Neural cell (in vitro differentiated cells): ENCODE measurements at regions not wholly inside any gene's neighbourhood (a gene's known extent, or its start where the extent isn't known, plus 50 kb on each side); places are given as distances from the start of the nearest gene placed in this dataset.
A peak's percentile ranks its signal among the peaks of the same experiment; 100 is the strongest.

Experiments used
- H2AFZ ChIP-seq: fragments of 200-600, 300-800 bp; sonication (generic), shearing (Covaris generic); 2 replicates; pipeline ENCODE4 v1.6.0; 2014; ENCODE audit warnings: low read depth, mild to moderate bottlenecking, antibody characterized with exemption, low read length, moderate library complexity
- H3F3A ChIP-seq: fragments of 200-600 bp; shearing (Covaris generic); 2 replicates; pipeline ENCODE4 v1.6.1; 2016; ENCODE audit warnings: mild to moderate bottlenecking, moderate library complexity, mixed read lengths, antibody characterized with exemption, low read length; ENCODE audit not compliant: insufficient read depth, poor library complexity, severe bottlenecking
- H3K27ac ChIP-seq: fragments of 200-600, 300-800 bp; sonication (generic), shearing (Covaris generic); 2 replicates; pipeline ENCODE4 v1.5.1; 2014; ENCODE audit warnings: mild to moderate bottlenecking, low read length, moderate library complexity
- H3K27me3 ChIP-seq: fragments of 300-800, 200-600 bp; sonication (generic), shearing (Covaris generic); 2 replicates; pipeline ENCODE4 v1.6.0; 2014; ENCODE audit warnings: mild to moderate bottlenecking, low read depth, low read length, moderate library complexity; ENCODE audit not compliant: insufficient read depth
- H3K36me3 ChIP-seq: fragments of 300-800, 200-600 bp; sonication (generic), shearing (Covaris generic); 2 replicates; pipeline ENCODE4 v1.5.1; 2014; ENCODE audit warnings: mild to moderate bottlenecking, antibody characterized with exemption, low read length, moderate library complexity; ENCODE audit not compliant: insufficient read depth
- H3K4me2 ChIP-seq: fragments of 300-800, 200-600 bp; sonication (generic), shearing (Covaris generic); 2 replicates; pipeline ENCODE4 v1.6.0; 2014; ENCODE audit warnings: mild to moderate bottlenecking, low read length
- H3K4me3 ChIP-seq: fragments of 300-800, 200-600 bp; sonication (generic), shearing (Covaris generic); 2 replicates; pipeline ENCODE4 v1.5.1; 2014; ENCODE audit warnings: mild to moderate bottlenecking, low read length, moderate library complexity
- H3K79me2 ChIP-seq: fragments of 200-600 bp; shearing (Covaris generic); replicated peaks from 2 replicates; pipeline ENCODE4 v1.6.0; 2014; ENCODE audit warnings: mild to moderate bottlenecking, low read length, moderate library complexity; ENCODE audit not compliant: insufficient read depth
- H3K9ac ChIP-seq: fragments of 300-800, 200-600 bp; sonication (generic), shearing (Covaris generic); 2 replicates; pipeline ENCODE4 v1.6.1; 2016; ENCODE audit warnings: mild to moderate bottlenecking, low read length, mixed read lengths
- H3K9me2 ChIP-seq: fragments of 200-600 bp; shearing (Covaris generic); 2 replicates; pipeline ENCODE4 v1.6.1; 2016; ENCODE audit warnings: mild to moderate bottlenecking, low read length, mixed read lengths; ENCODE audit not compliant: insufficient read depth
- H3K9me3 ChIP-seq: fragments of 200-600, 300-800 bp; sonication (generic), shearing (Covaris generic); 2 replicates; pipeline ENCODE4 v1.6.1; 2016; ENCODE audit warnings: mild to moderate bottlenecking, mixed run types, low read length, moderate library complexity, mixed read lengths
- H4K20me1 ChIP-seq: fragments of 200-600 bp; shearing (Covaris generic); 2 replicates; pipeline ENCODE4 v1.6.1; 2016; ENCODE audit warnings: mild to moderate bottlenecking, mixed run types; ENCODE audit not compliant: insufficient read depth
- EP300 ChIP-seq: fragments of 450-650 bp; conservative IDR thresholded peaks from 2 replicates; pipeline ENCODE4 v1.6.1; 2014; ENCODE audit warnings: antibody characterized with exemption, mild to moderate bottlenecking, moderate library complexity; ENCODE audit not compliant: poor library complexity, severe bottlenecking
- EZH2 ChIP-seq: fragments of 200-600, 300-800 bp; shearing (Covaris generic), sonication (generic); IDR thresholded peaks from 2 replicates; pipeline ENCODE4 v1.6.1; 2014; ENCODE audit warnings: antibody characterized with exemption, low read length, borderline replicate concordance, mild to moderate bottlenecking; ENCODE audit not compliant: insufficient read depth, poor library complexity, severe bottlenecking
- MXI1 ChIP-seq: fragments of 450-650 bp; conservative IDR thresholded peaks from 2 replicates; pipeline ENCODE4 v1.6.1; 2014; ENCODE audit warnings: antibody characterized with exemption, mild to moderate bottlenecking; ENCODE audit not compliant: poor library complexity, severe bottlenecking
- POLR2AphosphoS5 ChIP-seq: IDR thresholded peaks from 2 replicates; pipeline ENCODE4 v1.6.1; 2012
- RAD21 ChIP-seq: fragments of 450-650 bp; conservative IDR thresholded peaks from 2 replicates; pipeline ENCODE4 v1.6.1; 2014; ENCODE audit warnings: antibody characterized with exemption, mild to moderate bottlenecking, moderate library complexity
- SMC3 ChIP-seq: fragments of 450-650 bp; conservative IDR thresholded peaks from 2 replicates; pipeline ENCODE4 v1.6.1; 2014; ENCODE audit warnings: antibody characterized with exemption, mild to moderate bottlenecking, moderate library complexity; ENCODE audit not compliant: poor library complexity
- TAF1 ChIP-seq: IDR thresholded peaks from 2 replicates; pipeline ENCODE4 v1.6.1; 2012; ENCODE audit warnings: low read depth
- TF ChIP-seq, protein P1 (sequence below): IDR thresholded peaks from 2 replicates; pipeline ENCODE4 v1.6.1; 2012; ENCODE audit warnings: borderline replicate concordance

- Histone ChIP-seq H3K27ac (peak overlapping the region; percentile 76), H4K20me1 (no peaks in the 10 kb centered on the region), H3K27me3 (no peaks in the 10 kb centered on the region), H2AFZ (peak overlapping the region; percentile 35), H3F3A (no peaks in the 10 kb centered on the region), H3K9me2 (no peaks in the 10 kb centered on the region), H3K79me2 (no peaks in the 10 kb centered on the region), H3K9me3 (no peaks in the 10 kb centered on the region), H3K9ac (peak overlapping the region; percentile 16), H3K4me2 (no peak overlapping the region), H3K36me3 (no peaks in the 10 kb centered on the region), H3K4me3 (no peak overlapping the region)
- no peak for TF ChIP-seq TAF1
- TF ChIP-seq EZH2: no peak
- TF ChIP-seq SMC3: no peak
Measured at GRCh38 chr14:48936362-48936761, 649.8 kb downstream of the RPS29 start.

DNA sequence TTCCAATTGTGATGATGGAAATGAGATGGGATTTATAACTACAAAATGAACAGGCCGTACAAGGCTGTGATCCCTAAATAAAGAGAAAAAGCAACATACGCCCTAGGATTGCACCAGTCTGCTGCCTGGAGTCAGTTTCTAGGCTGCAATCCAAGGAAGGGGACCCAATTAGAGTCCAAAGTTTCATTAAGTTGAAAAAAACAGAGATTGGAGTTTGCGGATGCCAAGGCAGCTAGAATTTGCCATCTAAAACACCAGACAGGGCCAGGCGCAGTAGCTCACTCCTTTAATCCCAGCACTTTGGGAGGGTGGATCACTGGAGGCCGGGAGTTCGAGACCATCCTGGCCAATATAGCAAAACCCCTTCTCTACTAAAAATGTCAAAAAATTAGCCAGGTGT is 661.0 kb downstream of the RPS29 start:
- H3F3A ChIP-seq: no peaks in the 10 kb centered on the region
- no peak overlapping the region for H3K4me3 ChIP-seq
- H3K9me3 ChIP-seq: no peaks in the 10 kb centered on the region
- no peaks in the 10 kb centered on the region for H4K20me1 ChIP-seq
- H2AFZ ChIP-seq: no peak overlapping the region
- no peak overlapping the region for H3K27ac ChIP-seq
- H3K79me2 ChIP-seq: no peaks in the 10 kb centered on the region
- H3K27me3 ChIP-seq: no peaks in the 10 kb centered on the region
- H3K9me2 ChIP-seq: no peaks in the 10 kb centered on the region
- TF ChIP-seq, protein P1, sequence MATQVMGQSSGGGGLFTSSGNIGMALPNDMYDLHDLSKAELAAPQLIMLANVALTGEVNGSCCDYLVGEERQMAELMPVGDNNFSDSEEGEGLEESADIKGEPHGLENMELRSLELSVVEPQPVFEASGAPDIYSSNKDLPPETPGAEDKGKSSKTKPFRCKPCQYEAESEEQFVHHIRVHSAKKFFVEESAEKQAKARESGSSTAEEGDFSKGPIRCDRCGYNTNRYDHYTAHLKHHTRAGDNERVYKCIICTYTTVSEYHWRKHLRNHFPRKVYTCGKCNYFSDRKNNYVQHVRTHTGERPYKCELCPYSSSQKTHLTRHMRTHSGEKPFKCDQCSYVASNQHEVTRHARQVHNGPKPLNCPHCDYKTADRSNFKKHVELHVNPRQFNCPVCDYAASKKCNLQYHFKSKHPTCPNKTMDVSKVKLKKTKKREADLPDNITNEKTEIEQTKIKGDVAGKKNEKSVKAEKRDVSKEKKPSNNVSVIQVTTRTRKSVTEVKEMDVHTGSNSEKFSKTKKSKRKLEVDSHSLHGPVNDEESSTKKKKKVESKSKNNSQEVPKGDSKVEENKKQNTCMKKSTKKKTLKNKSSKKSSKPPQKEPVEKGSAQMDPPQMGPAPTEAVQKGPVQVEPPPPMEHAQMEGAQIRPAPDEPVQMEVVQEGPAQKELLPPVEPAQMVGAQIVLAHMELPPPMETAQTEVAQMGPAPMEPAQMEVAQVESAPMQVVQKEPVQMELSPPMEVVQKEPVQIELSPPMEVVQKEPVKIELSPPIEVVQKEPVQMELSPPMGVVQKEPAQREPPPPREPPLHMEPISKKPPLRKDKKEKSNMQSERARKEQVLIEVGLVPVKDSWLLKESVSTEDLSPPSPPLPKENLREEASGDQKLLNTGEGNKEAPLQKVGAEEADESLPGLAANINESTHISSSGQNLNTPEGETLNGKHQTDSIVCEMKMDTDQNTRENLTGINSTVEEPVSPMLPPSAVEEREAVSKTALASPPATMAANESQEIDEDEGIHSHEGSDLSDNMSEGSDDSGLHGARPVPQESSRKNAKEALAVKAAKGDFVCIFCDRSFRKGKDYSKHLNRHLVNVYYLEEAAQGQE: no peak
- TF ChIP-seq RAD21 (no peak), EZH2 (no peak), EP300 (no peak)
- H3K36me3 ChIP-seq: no peaks in the 10 kb centered on the region
- no peak overlapping the region for H3K9ac ChIP-seq
- H3K4me2 ChIP-seq: no peak overlapping the region

DNA sequence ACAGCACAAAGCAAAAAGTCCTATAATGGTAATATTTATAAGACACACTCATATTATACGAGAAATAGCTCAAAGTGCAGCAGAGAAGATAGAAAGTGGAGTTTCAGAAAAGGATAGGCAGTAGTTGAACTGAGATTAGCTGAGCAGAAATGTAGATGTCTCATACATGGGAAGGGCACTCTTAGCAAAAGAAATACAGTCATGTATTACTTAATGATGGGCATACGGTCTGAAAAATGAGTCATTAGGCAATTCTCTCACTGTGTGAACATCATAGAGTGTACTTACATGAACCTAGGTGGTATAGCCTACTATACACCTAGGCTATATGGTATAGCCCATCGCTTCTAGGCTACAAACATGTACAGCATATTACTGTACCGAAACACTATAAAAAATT is 671.3 kb downstream of the RPS29 start:
- no peak for TF ChIP-seq RAD21
- TF ChIP-seq, protein P1: no peak
- no peak for TF ChIP-seq POLR2AphosphoS5
- no peak for TF ChIP-seq MXI1
- TF ChIP-seq EZH2: no peak
- no peak for TF ChIP-seq TAF1

More for the DNA sequence above, 671.3 kb downstream of the RPS29 start:
- H4K20me1 ChIP-seq: no peaks in the 10 kb centered on the region
- H3K9me3 ChIP-seq: no peaks in the 10 kb centered on the region
- no peaks in the 10 kb centered on the region for H3F3A ChIP-seq
- H3K9ac ChIP-seq: no peak overlapping the region
- H3K27ac ChIP-seq: no peak overlapping the region
- no peaks in the 10 kb centered on the region for H3K27me3 ChIP-seq
- H3K36me3 ChIP-seq: no peaks in the 10 kb centered on the region
- H2AFZ ChIP-seq: no peak overlapping the region
- H3K4me2 ChIP-seq: no peak overlapping the region
- H3K9me2 ChIP-seq: no peaks in the 10 kb centered on the region
- no peak overlapping the region for H3K4me3 ChIP-seq
- no peaks in the 10 kb centered on the region for H3K79me2 ChIP-seq
